Progenitor cell of endocrine pancreas (in vitro differentiated cells): ENCODE measurements at regions not wholly inside any gene's neighbourhood (a gene's known extent, or its start where the extent isn't known, plus 50 kb on each side); places are given as distances from the start of the nearest gene placed in this dataset.

ENCODE experiments used
- DNase-seq: peaks from one replicate; pipeline ENCODE4 v3.0.0; 2021; ENCODE audit warnings: low spot score; ENCODE audit not compliant: unreplicated experiment
- H3K27ac Mint-ChIP-seq: 2 replicates; pipeline ENCODE4 v1.8.0; 2021; ENCODE audit warnings: mild to moderate bottlenecking, moderate library complexity, mixed read lengths
- H3K27me3 Mint-ChIP-seq: 2 replicates; pipeline ENCODE4 v1.8.0; 2021; ENCODE audit warnings: mixed read lengths
- H3K36me3 Mint-ChIP-seq: 2 replicates; pipeline ENCODE4 v1.8.0; 2022; ENCODE audit warnings: mixed read lengths; ENCODE audit not compliant: insufficient read depth
- H3K4me1 Mint-ChIP-seq: 2 replicates; pipeline ENCODE4 v1.8.0; 2021; ENCODE audit warnings: low read depth, mixed read lengths
- H3K4me3 Mint-ChIP-seq: 2 replicates; pipeline ENCODE4 v1.8.0; 2021; ENCODE audit warnings: low read depth, mild to moderate bottlenecking, moderate library complexity, mixed read lengths
- H3K9me3 Mint-ChIP-seq: 2 replicates; pipeline ENCODE4 v1.8.0; 2021; ENCODE audit warnings: low read depth, mixed read lengths
- TF ChIP-seq, protein P1 (sequence below): fragments of 200-600 bp; sonication (generic); IDR thresholded peaks from one replicate; pipeline ENCODE4 v1.5.0; 2021; ENCODE audit warnings: antibody characterized with exemption, mild to moderate bottlenecking; ENCODE audit not compliant: unreplicated experiment

DNA sequence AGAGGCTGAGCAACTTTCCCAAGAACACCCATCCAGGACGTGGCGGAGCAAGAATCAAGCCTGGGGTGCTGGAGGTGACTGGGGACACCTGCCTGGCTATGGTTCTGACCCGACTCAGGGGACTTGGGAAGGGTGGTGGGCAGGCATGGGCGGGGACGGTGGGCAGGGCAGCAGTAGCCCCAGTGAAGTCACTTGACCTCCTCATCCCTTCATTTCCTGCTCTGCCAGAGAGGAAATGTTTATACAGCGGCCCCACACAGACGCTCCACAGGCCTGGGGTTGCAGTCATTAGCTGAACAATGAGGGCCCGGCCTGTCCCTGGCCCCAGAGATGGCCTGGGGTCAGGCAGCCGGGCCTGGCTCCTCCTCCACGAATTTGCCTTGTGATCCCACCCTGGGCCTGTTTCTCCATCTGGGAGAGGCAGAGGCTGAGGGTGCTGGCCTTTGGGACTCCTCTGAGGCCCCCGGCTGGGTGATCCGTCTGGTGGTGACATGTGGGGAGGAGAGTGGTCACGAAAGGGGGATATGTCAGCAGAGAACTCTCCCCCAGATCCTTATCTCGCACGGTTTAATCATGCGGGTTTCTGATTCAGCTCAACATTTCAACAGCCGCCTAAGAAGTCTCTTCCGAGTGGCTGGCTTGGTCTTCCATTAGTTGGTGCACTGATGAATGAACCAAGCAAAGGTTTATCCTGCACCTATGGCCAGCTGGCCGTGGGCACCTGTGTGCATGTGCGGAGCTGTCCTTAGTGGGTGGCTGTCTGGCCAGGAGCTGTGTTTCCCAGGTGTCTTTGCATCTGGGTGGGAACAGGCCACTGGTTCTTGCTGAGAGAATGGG lies 175.9 kb downstream of the IRF8 start:
- H3K4me3 Mint-ChIP-seq = no peak overlapping the region
- no peaks in the 10 kb centered on the region for H3K36me3 Mint-ChIP-seq
- DNase-seq = no peak
- H3K27me3 Mint-ChIP-seq = peaks cover 32% of the 10 kb centered on the region
- peaks cover 10% of the 10 kb centered on the region for H3K4me1 Mint-ChIP-seq
- no peak overlapping the region for H3K27ac Mint-ChIP-seq
- TF ChIP-seq, protein P1, sequence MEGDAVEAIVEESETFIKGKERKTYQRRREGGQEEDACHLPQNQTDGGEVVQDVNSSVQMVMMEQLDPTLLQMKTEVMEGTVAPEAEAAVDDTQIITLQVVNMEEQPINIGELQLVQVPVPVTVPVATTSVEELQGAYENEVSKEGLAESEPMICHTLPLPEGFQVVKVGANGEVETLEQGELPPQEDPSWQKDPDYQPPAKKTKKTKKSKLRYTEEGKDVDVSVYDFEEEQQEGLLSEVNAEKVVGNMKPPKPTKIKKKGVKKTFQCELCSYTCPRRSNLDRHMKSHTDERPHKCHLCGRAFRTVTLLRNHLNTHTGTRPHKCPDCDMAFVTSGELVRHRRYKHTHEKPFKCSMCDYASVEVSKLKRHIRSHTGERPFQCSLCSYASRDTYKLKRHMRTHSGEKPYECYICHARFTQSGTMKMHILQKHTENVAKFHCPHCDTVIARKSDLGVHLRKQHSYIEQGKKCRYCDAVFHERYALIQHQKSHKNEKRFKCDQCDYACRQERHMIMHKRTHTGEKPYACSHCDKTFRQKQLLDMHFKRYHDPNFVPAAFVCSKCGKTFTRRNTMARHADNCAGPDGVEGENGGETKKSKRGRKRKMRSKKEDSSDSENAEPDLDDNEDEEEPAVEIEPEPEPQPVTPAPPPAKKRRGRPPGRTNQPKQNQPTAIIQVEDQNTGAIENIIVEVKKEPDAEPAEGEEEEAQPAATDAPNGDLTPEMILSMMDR = no peak
- H3K9me3 Mint-ChIP-seq = no peaks in the 10 kb centered on the region

DNA sequence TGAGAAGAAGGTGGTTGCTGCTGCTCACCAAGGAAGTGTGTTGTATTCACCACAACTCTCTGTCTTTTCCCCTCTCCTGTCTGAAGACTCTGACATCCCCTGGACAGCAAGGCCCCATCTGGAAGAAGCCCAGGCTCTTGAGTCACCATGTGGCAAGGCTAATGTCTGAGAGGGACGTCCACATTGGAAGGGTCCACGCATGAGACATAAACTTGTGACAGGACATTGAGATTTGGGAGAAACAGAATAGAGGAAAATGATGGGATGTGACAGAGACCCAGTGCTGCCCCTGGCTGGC lies 176.5 kb downstream of the IRF8 start:
- Mint-ChIP-seq H3K27me3 (peaks cover 37% of the 10 kb centered on the region), H3K27ac (no peak overlapping the region)

DNA sequence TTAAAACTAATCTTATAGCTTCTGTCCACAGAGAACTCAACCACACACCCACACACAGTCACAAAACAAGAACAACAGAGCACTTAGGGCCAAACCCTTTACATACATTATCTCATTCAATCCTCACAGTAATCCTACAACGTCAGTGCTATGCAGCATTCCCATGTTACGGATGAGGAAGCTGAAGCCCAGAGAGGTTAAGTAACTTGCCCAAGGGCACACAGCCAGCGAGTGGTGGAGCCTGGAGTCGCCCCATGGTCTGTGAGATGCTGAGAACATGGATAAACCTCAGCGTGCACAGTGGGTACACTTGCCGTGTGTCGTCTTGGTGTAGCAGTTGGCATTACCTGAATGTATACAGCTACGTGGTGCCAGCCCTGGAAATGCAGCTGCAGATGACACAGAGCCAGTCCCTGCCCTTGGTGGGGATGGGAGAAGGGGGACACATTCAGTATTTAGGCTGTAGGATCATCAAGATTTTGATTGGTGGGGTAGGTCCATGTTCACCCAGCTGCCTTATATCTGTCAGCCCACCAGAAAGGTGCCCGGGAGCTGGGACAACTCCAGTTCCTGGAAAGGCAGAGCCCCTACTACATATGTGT lies 177.0 kb downstream of the IRF8 start:
- H3K27ac Mint-ChIP-seq = no peak overlapping the region
- no peak overlapping the region for H3K4me3 Mint-ChIP-seq
- peaks cover 10% of the 10 kb centered on the region for H3K4me1 Mint-ChIP-seq
- no peaks in the 10 kb centered on the region for H3K36me3 Mint-ChIP-seq
- H3K27me3 Mint-ChIP-seq = peaks cover 36% of the 10 kb centered on the region
- TF ChIP-seq, protein P1 = no peak
- H3K9me3 Mint-ChIP-seq = no peaks in the 10 kb centered on the region
- DNase-seq = no peak

More for the DNA sequence above, 176.5 kb downstream of the IRF8 start:
- Mint-ChIP-seq H3K9me3 (no peaks in the 10 kb centered on the region), H3K36me3 (no peaks in the 10 kb centered on the region), H3K4me1 (peaks cover 10% of the 10 kb centered on the region), H3K4me3 (no peak overlapping the region)
- no peak for DNase-seq
- TF ChIP-seq, protein P1 = no peak

DNA sequence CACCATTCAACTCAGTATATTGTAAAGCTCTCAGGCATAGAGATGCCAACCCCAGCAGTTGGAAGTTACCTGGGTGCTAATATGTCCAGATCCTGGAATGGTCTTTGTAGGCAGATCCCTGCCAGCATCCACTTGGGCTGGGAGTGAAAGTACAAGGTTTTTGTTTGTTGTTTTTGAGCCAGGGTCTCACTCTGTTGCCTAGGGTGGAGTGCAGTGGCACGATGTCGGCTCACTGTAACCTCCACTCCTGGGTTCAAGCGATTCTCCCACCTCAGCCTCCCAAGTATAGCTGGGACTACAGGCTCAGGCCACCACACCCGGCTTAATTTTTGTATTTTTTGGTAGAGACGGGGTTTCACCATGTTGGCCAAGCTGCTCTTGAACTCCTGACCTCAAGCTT lies 177.6 kb downstream of the IRF8 start:
- Mint-ChIP-seq H3K27me3 (peaks cover 34% of the 10 kb centered on the region), H3K4me3 (no peak overlapping the region), H3K27ac (no peak overlapping the region), H3K9me3 (no peaks in the 10 kb centered on the region), H3K36me3 (no peaks in the 10 kb centered on the region), H3K4me1 (peaks cover 10% of the 10 kb centered on the region)
- DNase-seq = no peak
- TF ChIP-seq, protein P1 = no peak

DNA sequence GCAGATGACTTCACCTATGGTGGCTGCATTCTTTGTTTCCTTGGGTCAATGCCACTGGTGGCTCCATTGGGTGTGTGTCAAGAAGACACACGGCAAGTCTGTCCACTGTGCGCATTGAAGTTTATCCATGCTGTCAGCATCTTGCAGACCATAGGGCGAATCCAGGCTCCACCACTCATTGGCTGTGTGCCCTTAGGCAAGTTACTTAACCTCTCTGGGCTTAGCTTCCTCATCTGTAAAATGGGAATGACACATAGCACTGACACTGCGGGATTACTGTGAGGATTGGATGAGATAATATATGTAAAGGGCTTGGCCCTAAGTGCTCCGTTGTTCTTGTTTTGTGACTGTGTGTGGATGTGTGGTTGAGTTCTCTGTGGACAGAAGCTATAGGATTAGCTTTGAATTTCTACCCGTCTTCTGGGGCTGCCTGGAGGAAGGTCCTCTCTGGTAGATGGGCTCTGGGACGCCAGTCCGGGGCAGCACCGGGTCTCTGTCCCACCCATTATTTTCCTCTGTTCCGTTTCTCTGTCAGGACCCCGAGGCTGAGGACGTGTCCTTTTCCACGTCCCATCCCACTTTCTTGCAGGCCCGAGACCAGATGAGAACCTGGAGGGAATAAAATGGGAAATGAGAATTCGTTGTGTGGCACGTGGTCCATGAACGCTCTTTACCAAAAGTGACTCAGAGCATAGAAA lies 178.4 kb downstream of the IRF8 start:
- TF ChIP-seq, protein P1 = no peak
- no peak overlapping the region for H3K4me3 Mint-ChIP-seq
- DNase-seq = no peak

More for the DNA sequence above, 178.4 kb downstream of the IRF8 start:
- H3K4me1 Mint-ChIP-seq = peaks cover 10% of the 10 kb centered on the region
- H3K27ac Mint-ChIP-seq = no peak overlapping the region
- no peaks in the 10 kb centered on the region for H3K9me3 Mint-ChIP-seq
- no peaks in the 10 kb centered on the region for H3K36me3 Mint-ChIP-seq
- peaks cover 31% of the 10 kb centered on the region for H3K27me3 Mint-ChIP-seq
